ENCODE measurements at regions not wholly inside any gene's neighbourhood (a gene's known extent, or its start where the extent isn't known, plus 50 kb on each side); places are given as distances from the start of the nearest gene placed in this dataset.

DNA sequence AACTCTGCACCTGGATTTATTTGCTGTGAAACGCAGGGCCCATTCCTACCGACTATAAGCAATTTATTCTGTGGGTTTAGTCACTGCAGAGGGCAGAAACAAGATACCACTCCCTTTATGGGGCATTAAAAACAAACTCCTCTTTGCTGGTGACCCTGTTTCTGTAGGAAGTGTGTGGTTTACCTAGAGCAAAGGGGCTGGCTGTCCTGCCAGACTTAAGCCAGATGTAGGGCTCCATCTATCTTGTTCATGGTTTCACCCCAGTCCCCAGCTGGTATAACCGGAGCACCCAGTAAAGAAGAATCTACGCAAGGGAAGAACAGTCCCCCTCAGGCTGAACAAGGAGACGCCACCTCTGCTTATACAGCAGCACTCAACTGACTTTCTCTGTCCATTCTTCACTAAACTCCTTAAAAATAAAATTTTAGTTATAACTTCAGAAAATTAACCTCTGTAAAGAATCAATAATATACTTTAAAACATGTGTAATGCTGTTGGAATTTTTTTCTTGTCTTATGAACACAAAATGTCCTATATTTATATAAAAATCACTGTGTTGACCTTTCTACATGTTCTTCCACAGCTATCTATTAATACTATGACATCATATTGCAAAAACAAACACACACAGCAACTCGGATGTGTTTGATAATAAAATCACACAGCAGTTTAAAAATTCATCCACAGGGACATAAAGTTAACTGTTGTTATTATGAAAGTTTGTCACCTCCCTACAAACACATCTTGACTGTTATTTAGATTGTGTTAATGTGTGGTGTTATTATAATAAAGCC lies 126.1 kb upstream of the RPS6KA2 start:
- Histone ChIP-seq H3K9me1 (replicated peaks; ENCODE audit: control insufficient read depth, extremely low read depth, insufficient read depth, low read length) (no peaks in the 10 kb centered on the region), H3K4me1 (ENCODE audit: control insufficient read depth, extremely low read depth, insufficient read depth, low read length) (no peaks in the 10 kb centered on the region), H3K27ac (ENCODE audit: insufficient read depth, low read depth, low read length) (no peak overlapping the region), H3K9ac (replicated peaks; ENCODE audit: extremely low read depth, insufficient read depth, low read length) (no peak overlapping the region), H4K20me1 (replicated peaks; ENCODE audit: control insufficient read depth, extremely low read depth, insufficient read depth, low read length) (no peaks in the 10 kb centered on the region), H3K79me2 (ENCODE audit: control insufficient read depth, insufficient read depth, low read length) (no peaks in the 10 kb centered on the region), H3K4me2 (ENCODE audit: insufficient read depth, low read length) (no peak overlapping the region), H3K36me3 (ENCODE audit: control insufficient read depth in 2 of 2, extremely low read depth in 1 of 2, insufficient read depth in 2 of 2, low read length in 2 of 2) (no peaks in the 10 kb centered on the region), H3K9me3 (replicated peaks; ENCODE audit: control insufficient read depth, insufficient read depth, low read length) (no peaks in the 10 kb centered on the region), H3K27me3 (ENCODE audit: control insufficient read depth in 2 of 2, insufficient read depth in 2 of 2, low read length in 2 of 2) (peaks cover 8 to 11% of the 10 kb centered on the region in 2 experiments), H2AFZ (ENCODE audit: low read depth, low read length) (no peak overlapping the region), H3K4me3 (replicated peaks in 1 of 3; ENCODE audit: insufficient read depth in 1 of 3, low read depth in 1 of 3, low read length in 3 of 3) (no peak overlapping the region)
- CTCF ChIA-PET = no interaction called here
- TF ChIP-seq JUN (IDR thresholded peaks at IDR 0.05; ENCODE audit: borderline replicate concordance, insufficient read depth, insufficient read length, low read depth) (no peak), EZH2 (IDR thresholded peaks at IDR 0.05; ENCODE audit: borderline replicate concordance, low read depth, low read length, severe bottlenecking) (no peak), FOS (IDR thresholded peaks at IDR 0.05; ENCODE audit: borderline replicate concordance, insufficient read depth, low read length) (no peak), POLR2A (IDR thresholded peaks at IDR 0.05; ENCODE audit: low read depth, low read length) (no peak), GATA2 (IDR thresholded peaks at IDR 0.05; ENCODE audit: insufficient read depth, insufficient read length, low read depth, low read length) (no peak), POLR2AphosphoS5 (IDR thresholded peaks at IDR 0.05; ENCODE audit: insufficient read depth, low read depth, low read length) (no peak), MYC (IDR thresholded peaks at IDR 0.05; ENCODE audit: low read depth, low read length) (no peak)
- TF ChIP-seq, protein P1, sequence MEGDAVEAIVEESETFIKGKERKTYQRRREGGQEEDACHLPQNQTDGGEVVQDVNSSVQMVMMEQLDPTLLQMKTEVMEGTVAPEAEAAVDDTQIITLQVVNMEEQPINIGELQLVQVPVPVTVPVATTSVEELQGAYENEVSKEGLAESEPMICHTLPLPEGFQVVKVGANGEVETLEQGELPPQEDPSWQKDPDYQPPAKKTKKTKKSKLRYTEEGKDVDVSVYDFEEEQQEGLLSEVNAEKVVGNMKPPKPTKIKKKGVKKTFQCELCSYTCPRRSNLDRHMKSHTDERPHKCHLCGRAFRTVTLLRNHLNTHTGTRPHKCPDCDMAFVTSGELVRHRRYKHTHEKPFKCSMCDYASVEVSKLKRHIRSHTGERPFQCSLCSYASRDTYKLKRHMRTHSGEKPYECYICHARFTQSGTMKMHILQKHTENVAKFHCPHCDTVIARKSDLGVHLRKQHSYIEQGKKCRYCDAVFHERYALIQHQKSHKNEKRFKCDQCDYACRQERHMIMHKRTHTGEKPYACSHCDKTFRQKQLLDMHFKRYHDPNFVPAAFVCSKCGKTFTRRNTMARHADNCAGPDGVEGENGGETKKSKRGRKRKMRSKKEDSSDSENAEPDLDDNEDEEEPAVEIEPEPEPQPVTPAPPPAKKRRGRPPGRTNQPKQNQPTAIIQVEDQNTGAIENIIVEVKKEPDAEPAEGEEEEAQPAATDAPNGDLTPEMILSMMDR (IDR thresholded peaks at IDR 0.05; ENCODE audit: extremely low read depth in 1 of 2, insufficient read depth in 1 of 2, low read depth in 1 of 2, low read length in 2 of 2) = no peak
- TF ChIP-seq, protein P2, sequence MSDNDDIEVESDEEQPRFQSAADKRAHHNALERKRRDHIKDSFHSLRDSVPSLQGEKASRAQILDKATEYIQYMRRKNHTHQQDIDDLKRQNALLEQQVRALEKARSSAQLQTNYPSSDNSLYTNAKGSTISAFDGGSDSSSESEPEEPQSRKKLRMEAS (IDR thresholded peaks at IDR 0.05; ENCODE audit: insufficient read depth, insufficient read length) = no peak
- dilution Hi-C loops (cut with MboI; ENCODE audit: extremely low pct_ligation_motif_present, low sequenced_read_pairs) = no loop called here
- DNase-seq (ENCODE audit: low read depth, low spot score) (no peak), FAIRE-seq (no peak)
- POLR2A ChIA-PET = no interaction called here
- no TSS peak for BruUV-seq (replicated peaks)
- intact Hi-C loops (cut with micrococcal nuclease) = no loop called here

All from endothelial cell of umbilical vein (primary cell).